ENCODE measurements at regions not wholly inside any gene's neighbourhood (a gene's known extent, or its start where the extent isn't known, plus 50 kb on each side); places are given as distances from the start of the nearest gene placed in this dataset.
"Not testable (repeated sequence)": the region's sequence is repeated elsewhere in the genome, so short reads cannot be mapped to it uniquely, and the experiment has no call there.

GRCh38 chr2:91839904-91840868 is 3031.0 kb upstream of the TEKT4 start:
- DNase-seq: no peak
- no peaks in the 10 kb centered on the region for H3K4me1 Mint-ChIP-seq (ENCODE audit: low read depth)
- H3K27me3 Mint-ChIP-seq (ENCODE audit: insufficient read depth): peaks cover 14% of the 10 kb centered on the region
- TF ChIP-seq CTCF (IDR thresholded peaks at IDR 0.05): no peak
- no peaks in the 10 kb centered on the region for H3K9me3 Mint-ChIP-seq
- no peak overlapping the region for H3K4me3 Mint-ChIP-seq
- H3K36me3 Mint-ChIP-seq (ENCODE audit: low read depth): no peaks in the 10 kb centered on the region
- H3K27ac Mint-ChIP-seq: no peak overlapping the region

GRCh38 chr2:91842264-91842663 is 3029.0 kb upstream of the TEKT4 start:
- DNase-seq; H3K4me3 Mint-ChIP-seq; H3K4me1 Mint-ChIP-seq (ENCODE audit: low read depth); H3K27ac Mint-ChIP-seq; H3K36me3 Mint-ChIP-seq (ENCODE audit: low read depth); H3K9me3 Mint-ChIP-seq: not testable (repeated sequence)
- H3K27me3 Mint-ChIP-seq (ENCODE audit: insufficient read depth): peaks cover 16% of the 10 kb centered on the region

GRCh38 chr2:91842913-91843312 is 3028.3 kb upstream of the TEKT4 start:
- H3K27ac Mint-ChIP-seq; DNase-seq; H3K36me3 Mint-ChIP-seq (ENCODE audit: low read depth); H3K4me1 Mint-ChIP-seq (ENCODE audit: low read depth); H3K4me3 Mint-ChIP-seq; H3K9me3 Mint-ChIP-seq: not testable (repeated sequence)
- peaks cover 21% of the 10 kb centered on the region for H3K27me3 Mint-ChIP-seq (ENCODE audit: insufficient read depth)

GRCh38 chr2:91843723-91844450 is 3027.3 kb upstream of the TEKT4 start:
- peaks cover 22% of the 10 kb centered on the region for H3K27me3 Mint-ChIP-seq (ENCODE audit: insufficient read depth)
- not testable (repeated sequence) for H3K9me3 Mint-ChIP-seq; H3K4me3 Mint-ChIP-seq; DNase-seq; H3K27ac Mint-ChIP-seq; H3K4me1 Mint-ChIP-seq (ENCODE audit: low read depth); H3K36me3 Mint-ChIP-seq (ENCODE audit: low read depth)

GRCh38 chr2:91844451-91844825 is 3026.8 kb upstream of the TEKT4 start:
- H3K27me3 Mint-ChIP-seq (ENCODE audit: insufficient read depth): peaks cover 25% of the 10 kb centered on the region
- not testable (repeated sequence) for DNase-seq; H3K4me3 Mint-ChIP-seq; H3K9me3 Mint-ChIP-seq; H3K36me3 Mint-ChIP-seq (ENCODE audit: low read depth); H3K4me1 Mint-ChIP-seq (ENCODE audit: low read depth); H3K27ac Mint-ChIP-seq

- not testable (repeated sequence) for DNase-seq; H3K27ac Mint-ChIP-seq; H3K4me3 Mint-ChIP-seq; H3K4me1 Mint-ChIP-seq (ENCODE audit: low read depth); H3K36me3 Mint-ChIP-seq (ENCODE audit: low read depth); H3K9me3 Mint-ChIP-seq
- H3K27me3 Mint-ChIP-seq (ENCODE audit: insufficient read depth): peaks cover 22% of the 10 kb centered on the region
These were observed 3024.8 kb upstream of the TEKT4 start for GRCh38 chr2:91846388-91846787.

GRCh38 chr2:91851689-91852420 is 3019.4 kb upstream of the TEKT4 start:
- peaks cover 18% of the 10 kb centered on the region for H3K27me3 Mint-ChIP-seq (ENCODE audit: insufficient read depth)
- H3K27ac Mint-ChIP-seq; H3K4me1 Mint-ChIP-seq (ENCODE audit: low read depth); DNase-seq; H3K9me3 Mint-ChIP-seq; H3K4me3 Mint-ChIP-seq; H3K36me3 Mint-ChIP-seq (ENCODE audit: low read depth): not testable (repeated sequence)

GRCh38 chr2:91856971-91857370 is 3014.3 kb upstream of the TEKT4 start:
- H3K27ac Mint-ChIP-seq; H3K4me3 Mint-ChIP-seq; DNase-seq; H3K36me3 Mint-ChIP-seq (ENCODE audit: low read depth); H3K27me3 Mint-ChIP-seq (ENCODE audit: insufficient read depth); H3K4me1 Mint-ChIP-seq (ENCODE audit: low read depth); H3K9me3 Mint-ChIP-seq: not testable (repeated sequence)

GRCh38 chr2:91857711-91858110 is 3013.5 kb upstream of the TEKT4 start:
- H3K4me3 Mint-ChIP-seq; H3K4me1 Mint-ChIP-seq (ENCODE audit: low read depth); H3K36me3 Mint-ChIP-seq (ENCODE audit: low read depth); DNase-seq; H3K9me3 Mint-ChIP-seq; H3K27ac Mint-ChIP-seq; H3K27me3 Mint-ChIP-seq (ENCODE audit: insufficient read depth): not testable (repeated sequence)

GRCh38 chr2:91871716-91872115 is 2999.5 kb upstream of the TEKT4 start:
- H3K4me1 Mint-ChIP-seq (ENCODE audit: low read depth); H3K27ac Mint-ChIP-seq; H3K36me3 Mint-ChIP-seq (ENCODE audit: low read depth); DNase-seq; H3K27me3 Mint-ChIP-seq (ENCODE audit: insufficient read depth); H3K4me3 Mint-ChIP-seq; H3K9me3 Mint-ChIP-seq: not testable (repeated sequence)

- H3K27ac Mint-ChIP-seq; H3K4me3 Mint-ChIP-seq; H3K36me3 Mint-ChIP-seq (ENCODE audit: low read depth); H3K9me3 Mint-ChIP-seq; DNase-seq; H3K27me3 Mint-ChIP-seq (ENCODE audit: insufficient read depth); H3K4me1 Mint-ChIP-seq (ENCODE audit: low read depth): not testable (repeated sequence)
These were observed 2997.8 kb upstream of the TEKT4 start for GRCh38 chr2:91873416-91873815.

GRCh38 chr2:91877658-91878210 is 2993.5 kb upstream of the TEKT4 start:
- not testable (repeated sequence) for H3K27ac Mint-ChIP-seq; H3K9me3 Mint-ChIP-seq; H3K4me1 Mint-ChIP-seq (ENCODE audit: low read depth); H3K36me3 Mint-ChIP-seq (ENCODE audit: low read depth); H3K27me3 Mint-ChIP-seq (ENCODE audit: insufficient read depth); H3K4me3 Mint-ChIP-seq; DNase-seq
